Activated T-helper 2 cell treated with anti-CD3 and anti-CD28 coated beads, Interferon-gamma antibody, Interleukin-2, Interleukin-4, amounts not matched to agents 10 μg/mL and 5 μg/mL and 100 μg/mL, durations not matched to agents 14 hours and 24 hours and 36 hours (primary cell): ENCODE measurements at regions not wholly inside any gene's neighbourhood (a gene's known extent, or its start where the extent isn't known, plus 50 kb on each side); places are given as distances from the start of the nearest gene placed in this dataset.

ENCODE experiments used
- DNase-seq: peaks from one replicate; pipeline ENCODE4 v3.0.0; 2021; ENCODE audit warnings: low spot score
- H3K27ac Mint-ChIP-seq: one replicate; pipeline ENCODE4 v1.8.0; 2021; ENCODE audit warnings: mixed read lengths
- H3K27me3 Mint-ChIP-seq: one replicate; pipeline ENCODE4 v1.8.0; 2021; ENCODE audit warnings: low read depth, mixed read lengths
- H3K36me3 Mint-ChIP-seq: one replicate; pipeline ENCODE4 v1.8.0; 2021; ENCODE audit warnings: low read depth, mixed read lengths
- H3K4me1 Mint-ChIP-seq: one replicate; pipeline ENCODE4 v1.8.0; 2021; ENCODE audit warnings: low read depth, mixed read lengths
- H3K4me3 Mint-ChIP-seq: one replicate; pipeline ENCODE4 v1.8.0; 2021; ENCODE audit warnings: low read depth, mild to moderate bottlenecking, moderate library complexity, mixed read lengths
- H3K9me3 Mint-ChIP-seq: one replicate; pipeline ENCODE4 v1.8.0; 2021; ENCODE audit warnings: mixed read lengths
- intact Hi-C: fragments of 100-400 bp; cut with micrococcal nuclease; formaldehyde crosslinking; loops from one replicate; pipeline ENCODE4 v1.15.1; 2023

DNA sequence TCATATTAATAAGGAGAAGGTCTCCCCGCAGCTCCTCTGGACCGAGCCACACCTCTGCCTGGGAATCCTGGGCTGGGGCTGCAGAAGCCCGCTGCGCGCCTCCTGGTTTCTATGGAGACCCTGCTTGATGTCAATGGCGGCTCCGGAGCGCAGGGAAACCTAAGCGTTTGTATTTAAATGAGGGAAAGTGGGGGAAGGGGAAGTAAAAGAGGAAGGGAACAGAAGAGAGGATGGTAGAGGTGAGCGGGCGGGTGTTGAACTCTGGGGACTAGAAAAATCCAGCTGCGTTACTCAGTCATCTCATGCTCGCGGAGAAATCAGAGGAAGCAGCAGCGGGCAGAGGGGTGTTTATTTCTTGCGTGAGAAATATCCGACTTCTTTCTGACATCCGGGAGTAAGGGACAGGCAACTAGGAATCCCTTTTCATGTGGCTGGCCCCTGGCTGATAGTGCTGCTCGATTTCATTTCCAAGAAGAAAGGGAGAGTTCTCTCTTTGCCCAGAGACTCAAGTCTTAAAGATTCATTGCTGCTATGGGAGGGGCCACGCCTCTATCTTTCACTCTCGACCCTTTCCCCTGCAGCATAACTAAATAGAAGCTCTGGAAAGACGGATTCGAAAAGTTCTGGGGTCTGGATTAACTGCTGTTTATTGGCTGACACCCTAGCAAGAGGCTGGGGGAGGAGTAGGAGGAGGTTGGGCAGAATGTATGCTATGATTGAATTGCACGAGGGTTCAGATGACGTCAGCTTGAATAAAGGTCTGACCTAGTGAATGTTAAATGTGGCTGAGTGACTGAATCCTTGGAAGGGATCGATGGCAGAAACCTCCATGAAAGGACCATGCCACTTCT lies 110.5 kb upstream of the GAP43 start:
- Mint-ChIP-seq H3K36me3 (no peaks in the 10 kb centered on the region), H3K27ac (no peak overlapping the region), H3K4me1 (peaks cover 14% of the 10 kb centered on the region), H3K9me3 (no peaks in the 10 kb centered on the region), H3K27me3 (peaks cover 47% of the 10 kb centered on the region), H3K4me3 (peak overlapping the region; percentile 76)
- DNase-seq = no peak
- intact Hi-C loops = no loop called here

- no peaks in the 10 kb centered on the region for H3K9me3 Mint-ChIP-seq
- intact Hi-C loops = no loop called here
These were observed 109.9 kb upstream of the GAP43 start for GRCh38 chr3:115513416-115513800.

DNA sequence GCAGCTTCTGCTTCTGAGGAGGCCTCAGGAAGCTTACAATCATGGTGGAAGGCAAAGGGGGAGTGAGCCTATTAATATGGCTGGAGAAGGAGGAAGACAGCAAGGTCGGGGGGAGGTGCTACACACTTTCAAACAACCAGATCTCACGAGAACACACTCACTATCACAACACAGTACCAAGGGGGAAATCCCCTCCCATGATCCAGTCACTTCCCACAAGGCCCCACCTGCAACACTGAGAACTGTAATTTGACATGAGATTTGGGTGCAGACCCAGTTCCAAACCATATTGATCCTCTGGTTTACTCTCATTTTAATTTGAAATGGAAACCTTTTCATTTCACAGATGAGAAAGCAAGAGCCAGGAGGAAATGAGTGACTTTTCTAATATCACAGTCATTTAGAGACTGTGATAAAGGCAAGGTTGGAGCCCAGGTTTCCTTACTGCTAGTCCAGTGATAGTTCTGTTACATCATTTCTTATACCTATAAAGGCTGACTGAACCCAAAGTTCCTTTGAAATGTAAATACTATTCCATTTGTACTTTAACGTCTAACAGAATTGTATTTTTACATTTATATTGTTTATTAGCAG lies 105.8 kb upstream of the GAP43 start:
- peaks cover 12% of the 10 kb centered on the region for H3K4me1 Mint-ChIP-seq
- H3K9me3 Mint-ChIP-seq = no peaks in the 10 kb centered on the region
- intact Hi-C loops = no loop called here
- H3K27me3 Mint-ChIP-seq = peaks cover 18% of the 10 kb centered on the region
- no peak for DNase-seq
- no peaks in the 10 kb centered on the region for H3K36me3 Mint-ChIP-seq
- H3K4me3 Mint-ChIP-seq = no peak overlapping the region
- H3K27ac Mint-ChIP-seq = no peak overlapping the region

More at GRCh38 chr3:115513416-115513800, 109.9 kb upstream of the GAP43 start:
- H3K36me3 Mint-ChIP-seq = no peaks in the 10 kb centered on the region
- H3K27ac Mint-ChIP-seq = no peak overlapping the region
- DNase-seq = no peak
- peak overlapping the region; percentile 76 for H3K4me3 Mint-ChIP-seq
- H3K27me3 Mint-ChIP-seq = peaks cover 47% of the 10 kb centered on the region
- H3K4me1 Mint-ChIP-seq = peaks cover 14% of the 10 kb centered on the region

DNA sequence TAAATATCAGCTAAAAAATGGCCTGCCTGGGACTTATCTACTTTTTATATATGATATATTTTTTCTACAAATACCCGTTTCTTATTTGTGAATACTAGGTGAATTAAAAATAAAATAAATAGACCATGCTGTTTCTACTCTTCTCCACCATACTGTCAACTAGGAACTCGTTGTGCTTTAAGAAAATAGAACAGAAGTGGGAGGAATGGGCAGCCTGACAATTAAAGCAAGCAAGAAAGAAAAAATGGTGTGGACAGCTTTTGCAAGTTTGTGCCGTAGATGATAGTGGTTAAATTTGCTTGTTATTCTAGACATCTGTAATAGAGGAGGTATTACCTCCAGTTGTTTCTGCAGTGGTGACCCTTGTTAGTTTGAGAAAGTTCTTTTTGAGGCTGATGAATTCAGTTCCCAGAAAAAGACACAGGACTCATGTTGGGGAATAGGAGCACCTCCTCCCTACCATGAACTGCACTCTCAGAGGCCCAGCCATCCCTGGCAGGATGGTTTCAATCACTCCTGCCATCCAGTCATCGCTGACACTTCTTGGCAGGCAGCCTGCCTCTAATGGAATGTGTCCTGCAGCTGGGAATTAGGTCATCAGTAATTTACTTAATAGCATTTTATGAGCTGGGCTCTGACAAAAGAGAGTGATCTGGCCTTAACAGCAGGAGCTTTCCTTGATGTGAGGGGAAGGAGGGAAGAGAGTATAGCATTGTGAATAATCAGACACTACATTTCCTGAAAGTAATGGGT lies 105.0 kb upstream of the GAP43 start:
- peaks cover 12% of the 10 kb centered on the region for H3K27me3 Mint-ChIP-seq
- peaks cover 5% of the 10 kb centered on the region for H3K4me1 Mint-ChIP-seq
- no peak overlapping the region for H3K4me3 Mint-ChIP-seq
- H3K36me3 Mint-ChIP-seq = no peaks in the 10 kb centered on the region
- H3K27ac Mint-ChIP-seq = no peak overlapping the region
- intact Hi-C loops = no loop called here
- no peaks in the 10 kb centered on the region for H3K9me3 Mint-ChIP-seq
- no peak for DNase-seq

GRCh38 chr3:115520241-115520640 lies 103.1 kb upstream of the GAP43 start:
- intact Hi-C loops = no loop called here
- H3K27ac Mint-ChIP-seq = no peak overlapping the region
- peaks cover 3% of the 10 kb centered on the region for H3K4me1 Mint-ChIP-seq

GRCh38 chr3:115520651-115521245 lies 102.6 kb upstream of the GAP43 start:
- Mint-ChIP-seq H3K27ac (no peak overlapping the region), H3K9me3 (no peaks in the 10 kb centered on the region)

More at GRCh38 chr3:115520241-115520640, 103.1 kb upstream of the GAP43 start:
- Mint-ChIP-seq H3K36me3 (no peaks in the 10 kb centered on the region), H3K27me3 (peaks cover 1% of the 10 kb centered on the region), H3K4me3 (no peak overlapping the region), H3K9me3 (no peaks in the 10 kb centered on the region)
- DNase-seq = no peak

GRCh38 chr3:115523458-115523857 lies 99.9 kb upstream of the GAP43 start:
- no peak for DNase-seq
- intact Hi-C loops = no loop called here
- Mint-ChIP-seq H3K4me1 (no peaks in the 10 kb centered on the region), H3K4me3 (no peak overlapping the region), H3K27me3 (no peaks in the 10 kb centered on the region), H3K36me3 (no peaks in the 10 kb centered on the region), H3K27ac (no peak overlapping the region), H3K9me3 (no peaks in the 10 kb centered on the region)

More at GRCh38 chr3:115520651-115521245, 102.6 kb upstream of the GAP43 start:
- Mint-ChIP-seq H3K4me1 (peaks cover 3% of the 10 kb centered on the region), H3K36me3 (no peaks in the 10 kb centered on the region), H3K4me3 (no peak overlapping the region), H3K27me3 (peaks cover 1% of the 10 kb centered on the region)
- no peak for DNase-seq
- intact Hi-C loops = no loop called here

- no peak overlapping the region for H3K27ac Mint-ChIP-seq
- intact Hi-C loops = no loop called here
- no peak overlapping the region for H3K4me3 Mint-ChIP-seq
- H3K9me3 Mint-ChIP-seq = no peaks in the 10 kb centered on the region
- no peak for DNase-seq
- no peaks in the 10 kb centered on the region for H3K27me3 Mint-ChIP-seq
- no peaks in the 10 kb centered on the region for H3K36me3 Mint-ChIP-seq
- no peaks in the 10 kb centered on the region for H3K4me1 Mint-ChIP-seq
These were observed 98.8 kb upstream of the GAP43 start for GRCh38 chr3:115524549-115524948.

DNA sequence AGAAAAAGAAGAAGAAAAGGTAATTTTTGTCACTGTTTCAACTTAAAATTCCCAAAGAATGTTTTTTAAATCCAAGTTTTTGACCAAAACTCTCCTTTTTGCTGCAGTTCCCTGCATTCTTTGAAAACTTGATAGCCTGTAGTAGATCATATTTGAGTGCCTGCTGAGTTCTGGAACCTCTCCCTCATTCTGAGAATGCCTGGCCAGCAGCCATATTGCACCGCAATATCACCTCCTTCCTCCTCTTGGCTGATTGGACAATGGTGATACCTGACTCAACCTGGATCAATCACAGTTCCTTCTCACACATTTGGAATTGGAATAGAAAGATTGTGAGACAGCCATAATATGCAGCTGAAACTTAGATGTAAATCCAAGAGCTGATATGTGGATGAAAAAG lies 97.6 kb upstream of the GAP43 start:
- intact Hi-C loops = no loop called here
- H3K4me1 Mint-ChIP-seq = no peaks in the 10 kb centered on the region
- no peaks in the 10 kb centered on the region for H3K9me3 Mint-ChIP-seq
- H3K4me3 Mint-ChIP-seq = no peak overlapping the region
- no peaks in the 10 kb centered on the region for H3K36me3 Mint-ChIP-seq
- DNase-seq = no peak
- H3K27me3 Mint-ChIP-seq = no peaks in the 10 kb centered on the region
- no peak overlapping the region for H3K27ac Mint-ChIP-seq

DNA sequence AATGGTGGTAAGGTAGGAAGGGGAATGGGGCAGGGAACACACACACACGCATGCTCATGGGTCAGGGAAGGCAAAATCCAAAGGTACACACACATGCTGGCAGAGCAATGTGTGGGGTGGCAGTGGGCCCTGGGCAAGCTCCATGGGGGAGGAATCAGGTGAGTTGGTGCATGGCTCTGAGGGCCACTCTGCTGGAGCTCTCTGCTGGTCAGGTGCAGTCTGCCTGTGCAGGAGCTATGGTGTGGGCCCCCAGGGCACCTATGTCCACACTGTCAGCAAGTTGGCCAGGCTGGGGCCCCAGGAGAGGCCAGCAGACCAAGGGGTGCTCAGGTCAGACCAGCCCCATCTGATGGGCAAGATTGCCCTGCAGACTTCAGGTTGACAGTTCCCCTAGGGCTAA lies 90.1 kb upstream of the GAP43 start:
- intact Hi-C loops = no loop called here
- no peak overlapping the region for H3K27ac Mint-ChIP-seq
- no peaks in the 10 kb centered on the region for H3K36me3 Mint-ChIP-seq

DNA sequence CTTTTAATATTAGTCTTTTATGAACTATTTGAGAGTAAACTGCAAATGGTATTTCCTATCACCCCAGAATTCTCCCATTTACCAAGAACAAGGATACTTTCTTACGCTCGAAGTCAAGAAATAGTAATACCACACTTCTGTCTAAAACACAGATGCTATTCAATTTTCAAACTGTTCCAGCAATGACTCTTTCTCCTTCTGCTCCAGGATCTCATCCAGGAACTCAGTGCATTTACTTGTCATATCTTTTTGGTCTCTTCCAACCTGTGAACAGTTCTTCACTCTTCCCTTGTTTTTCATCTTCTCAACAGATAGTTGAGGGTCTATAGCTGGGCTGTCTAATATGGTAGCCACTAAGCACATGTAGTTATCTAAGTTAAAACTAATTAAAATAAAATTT lies 87.1 kb upstream of the GAP43 start:
- no peaks in the 10 kb centered on the region for H3K4me1 Mint-ChIP-seq
- no peak overlapping the region for H3K27ac Mint-ChIP-seq
- H3K9me3 Mint-ChIP-seq = no peaks in the 10 kb centered on the region
- no peaks in the 10 kb centered on the region for H3K36me3 Mint-ChIP-seq
- no peaks in the 10 kb centered on the region for H3K27me3 Mint-ChIP-seq
- H3K4me3 Mint-ChIP-seq = no peak overlapping the region
- DNase-seq = no peak
- intact Hi-C loops = no loop called here

More for the DNA sequence above, 90.1 kb upstream of the GAP43 start:
- no peaks in the 10 kb centered on the region for H3K9me3 Mint-ChIP-seq
- no peak for DNase-seq
- H3K4me3 Mint-ChIP-seq = no peak overlapping the region
- no peaks in the 10 kb centered on the region for H3K4me1 Mint-ChIP-seq
- H3K27me3 Mint-ChIP-seq = no peaks in the 10 kb centered on the region

GRCh38 chr3:115537669-115538068 lies 85.6 kb upstream of the GAP43 start:
- Mint-ChIP-seq H3K27ac (no peak overlapping the region), H3K36me3 (no peaks in the 10 kb centered on the region), H3K27me3 (no peaks in the 10 kb centered on the region), H3K4me1 (no peaks in the 10 kb centered on the region), H3K4me3 (no peak overlapping the region), H3K9me3 (no peaks in the 10 kb centered on the region)
- no peak for DNase-seq
- intact Hi-C loops = no loop called here
